ACC112 (cell line): ENCODE measurements at regions not wholly inside any gene's neighbourhood (a gene's known extent, or its start where the extent isn't known, plus 50 kb on each side); places are given as distances from the start of the nearest gene placed in this dataset.

Source experiments
- H2AFZ ChIP-seq: fragments of 200-600 bp; sonication (generic); one replicate; pipeline ENCODE4 v1.6.0; 2017; ENCODE audit warnings: antibody characterized with exemption, low read length; ENCODE audit not compliant: unreplicated experiment
- H3K27ac ChIP-seq: fragments of 200-600 bp; sonication (generic); 2 replicates; pipeline ENCODE4 v1.5.1; 2014; ENCODE audit warnings: low read depth, mild to moderate bottlenecking, antibody characterized with exemption, low read length, moderate library complexity
- H3K27me3 ChIP-seq: fragments of 200-600 bp; sonication (generic); 2 replicates; pipeline ENCODE4 v1.6.1; 2014; ENCODE audit warnings: mild to moderate bottlenecking, antibody characterized with exemption, low read length, moderate library complexity, mixed read lengths; ENCODE audit not compliant: insufficient read depth
- H3K36me3 ChIP-seq: fragments of 200-600 bp; sonication (generic); 2 replicates; pipeline ENCODE4 v1.6.1; 2016; ENCODE audit warnings: mild to moderate bottlenecking, antibody characterized with exemption, low read length, moderate library complexity, mixed read lengths; ENCODE audit not compliant: insufficient read depth
- H3K4me1 ChIP-seq: fragments of 200-600 bp; sonication (generic); one replicate; pipeline ENCODE4 v1.6.1; 2016; ENCODE audit warnings: low read length, mixed read lengths; ENCODE audit not compliant: insufficient read depth, unreplicated experiment, control insufficient read depth
- H3K4me3 ChIP-seq: fragments of 200-600 bp; sonication (generic); 2 replicates; pipeline ENCODE4 v1.5.1; 2014; ENCODE audit warnings: mild to moderate bottlenecking, low read depth, low read length
- H3K79me2 ChIP-seq: fragments of 200-600 bp; sonication (generic); one replicate; pipeline ENCODE4 v1.6.0; 2016; ENCODE audit warnings: low read length; ENCODE audit not compliant: control insufficient read depth, unreplicated experiment, insufficient read depth

DNA sequence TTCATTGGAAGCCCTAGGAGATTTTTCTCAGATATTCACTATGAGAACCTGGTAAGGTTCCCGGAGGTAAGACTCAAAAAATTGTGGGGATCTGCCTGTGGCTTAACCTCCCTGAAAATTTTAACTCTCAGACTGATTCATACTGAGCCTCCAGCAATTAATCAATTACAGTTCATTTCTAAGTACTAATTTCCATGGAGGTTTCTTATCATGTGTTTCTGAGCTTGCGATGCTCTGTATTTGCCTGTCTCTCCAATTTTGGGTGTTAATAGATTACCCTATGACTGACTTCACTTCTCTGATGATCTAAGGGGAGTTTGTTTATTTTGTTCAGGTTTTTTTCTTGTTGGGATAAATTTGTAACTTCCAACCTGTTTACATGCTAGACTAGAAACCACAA lies 215.4 kb upstream of the TMEM196 start:
- H3K36me3 ChIP-seq = no peaks in the 10 kb centered on the region
- no peak overlapping the region for H2AFZ ChIP-seq
- H3K27ac ChIP-seq = no peak overlapping the region
- H3K4me3 ChIP-seq = no peak overlapping the region
- no peaks in the 10 kb centered on the region for H3K4me1 ChIP-seq
- H3K27me3 ChIP-seq = no peaks in the 10 kb centered on the region
- H3K79me2 ChIP-seq = no peaks in the 10 kb centered on the region

DNA sequence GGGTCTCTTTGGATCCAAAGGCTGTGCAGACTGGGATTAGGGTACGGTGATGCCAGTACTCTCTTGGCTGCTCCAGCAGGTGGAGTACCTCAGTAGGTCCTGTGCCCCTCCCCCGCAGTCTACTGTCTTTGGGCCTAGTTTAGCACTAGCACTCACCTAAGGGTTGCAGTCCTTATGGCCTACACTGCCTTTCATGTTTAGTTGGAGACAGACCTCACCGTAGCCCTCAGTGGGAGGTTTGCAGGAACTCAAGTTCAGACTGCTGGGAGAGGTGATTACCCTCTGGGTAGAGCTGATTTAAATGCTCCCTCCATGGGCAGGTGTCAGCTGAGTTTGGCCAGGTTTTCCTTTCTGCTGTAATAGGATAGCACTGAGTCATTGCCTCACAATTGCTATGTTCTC lies 210.8 kb upstream of the TMEM196 start:
- Histone ChIP-seq H3K4me3 (no peak overlapping the region), H2AFZ (no peak overlapping the region), H3K4me1 (no peaks in the 10 kb centered on the region), H3K27me3 (no peaks in the 10 kb centered on the region), H3K79me2 (no peaks in the 10 kb centered on the region), H3K27ac (no peak overlapping the region), H3K36me3 (no peaks in the 10 kb centered on the region)

DNA sequence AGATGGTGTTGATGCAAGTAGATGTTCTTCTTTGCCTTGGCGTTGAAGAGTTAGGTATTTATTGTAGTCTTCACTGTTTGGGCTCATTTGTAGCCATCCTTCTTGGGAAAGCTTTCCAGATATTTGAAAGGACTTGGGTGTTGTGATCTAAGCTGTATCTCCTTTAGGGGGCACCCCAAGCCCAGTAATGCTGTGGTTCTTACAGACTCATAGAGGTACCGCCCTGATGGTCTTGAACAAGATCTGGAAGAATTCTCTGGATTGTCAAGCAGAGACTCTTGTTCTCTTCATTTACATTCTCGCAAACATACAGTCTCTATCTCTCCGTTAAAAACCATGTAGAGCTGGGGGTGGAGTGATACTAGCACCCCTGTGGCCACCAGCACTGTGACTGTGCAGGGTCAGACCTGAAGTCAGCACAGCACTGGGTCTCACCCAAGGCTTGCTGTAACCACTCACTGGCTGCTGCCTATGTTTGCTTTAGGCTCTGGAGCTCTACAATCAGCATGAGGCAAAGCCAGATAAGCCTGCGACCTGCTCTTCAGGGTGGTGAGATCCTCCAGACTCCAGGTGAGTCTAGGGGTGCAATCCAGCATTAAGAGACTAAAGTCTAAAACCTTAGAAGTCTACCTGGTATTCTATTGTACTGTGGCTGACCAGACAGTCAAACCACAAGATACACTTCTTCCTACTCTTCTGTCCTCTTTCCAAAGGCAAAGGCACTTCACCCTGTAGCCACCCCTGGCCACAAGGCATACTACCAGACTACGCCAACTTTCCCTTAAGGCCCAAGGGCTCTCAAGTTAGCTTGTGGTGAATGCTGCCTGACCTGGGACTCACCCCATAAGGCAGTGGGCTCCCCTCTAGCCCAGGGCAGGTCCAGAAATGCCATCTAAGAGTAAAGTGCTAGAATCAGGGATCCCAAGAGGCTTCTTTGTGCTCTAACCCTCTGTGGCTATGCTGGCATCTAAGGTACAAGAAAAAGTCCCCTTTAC lies 209.7 kb upstream of the TMEM196 start:
- no peaks in the 10 kb centered on the region for H3K4me1 ChIP-seq
- no peaks in the 10 kb centered on the region for H3K79me2 ChIP-seq
- no peak overlapping the region for H2AFZ ChIP-seq
- no peak overlapping the region for H3K4me3 ChIP-seq
- no peaks in the 10 kb centered on the region for H3K27me3 ChIP-seq
- no peak overlapping the region for H3K27ac ChIP-seq
- no peaks in the 10 kb centered on the region for H3K36me3 ChIP-seq

DNA sequence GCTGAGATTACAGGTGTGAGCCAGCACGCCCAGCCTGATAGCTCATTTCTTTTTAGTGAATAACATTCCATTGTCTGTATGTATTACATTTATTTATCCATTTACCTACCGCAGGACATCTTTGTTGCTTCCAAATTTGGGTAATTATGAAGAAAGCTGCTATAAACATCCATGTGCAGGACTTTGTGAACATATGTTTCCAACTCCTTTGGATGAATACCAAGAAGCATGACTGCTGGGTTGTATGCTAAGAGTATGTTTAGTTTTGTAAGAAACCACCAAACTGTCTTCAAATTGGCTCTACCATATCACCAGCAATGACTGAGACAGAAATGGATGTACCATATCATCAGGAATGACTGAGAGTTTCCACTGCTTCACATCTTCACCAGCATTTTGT lies 200.2 kb upstream of the TMEM196 start:
- Histone ChIP-seq H3K27ac (no peak overlapping the region), H3K27me3 (no peaks in the 10 kb centered on the region), H2AFZ (no peak overlapping the region), H3K36me3 (no peaks in the 10 kb centered on the region), H3K4me1 (peaks cover 18% of the 10 kb centered on the region), H3K4me3 (no peak overlapping the region), H3K79me2 (no peaks in the 10 kb centered on the region)

DNA sequence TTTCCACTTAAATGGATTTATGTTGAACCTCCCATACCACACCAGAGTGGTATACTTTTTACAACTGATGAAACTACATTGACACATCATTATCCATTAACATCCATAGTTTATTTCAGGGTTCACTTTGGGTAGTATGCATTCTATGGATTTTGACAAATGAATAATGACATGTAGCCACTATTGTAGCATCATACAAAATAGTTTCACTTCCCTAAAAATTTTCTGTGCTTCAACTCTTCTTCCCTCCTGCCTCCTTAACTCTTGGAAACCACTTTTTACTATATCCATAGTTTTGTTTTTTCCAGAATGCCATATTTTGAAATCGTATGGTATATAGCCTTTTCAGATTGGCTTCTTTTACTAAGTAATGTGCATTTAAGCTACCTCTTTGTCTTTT lies 199.5 kb upstream of the TMEM196 start:
- H3K36me3 ChIP-seq = no peaks in the 10 kb centered on the region
- no peak overlapping the region for H3K27ac ChIP-seq
- no peaks in the 10 kb centered on the region for H3K79me2 ChIP-seq
- H3K4me3 ChIP-seq = no peak overlapping the region
- H2AFZ ChIP-seq = no peak overlapping the region
- H3K4me1 ChIP-seq = peaks cover 18% of the 10 kb centered on the region
- H3K27me3 ChIP-seq = no peaks in the 10 kb centered on the region

DNA sequence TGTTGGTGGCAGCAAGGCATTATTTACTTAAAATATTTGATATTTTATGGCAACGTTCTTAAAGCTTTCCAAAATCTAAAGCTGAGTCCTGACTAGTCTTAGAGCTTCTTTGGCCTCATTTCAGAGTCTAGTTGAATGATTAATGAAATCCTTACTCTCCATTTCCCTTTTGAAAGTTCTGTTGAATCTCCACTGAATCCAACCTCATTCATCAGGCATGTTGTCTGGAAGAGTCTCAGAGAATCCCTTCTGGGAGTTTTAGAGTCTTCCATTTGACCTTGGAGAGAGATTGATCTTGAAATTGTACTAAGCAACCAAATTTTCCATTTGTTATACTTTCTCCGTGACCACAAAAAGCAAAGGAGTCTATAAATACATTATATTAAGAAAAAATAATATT lies 198.5 kb upstream of the TMEM196 start:
- no peak overlapping the region for H3K27ac ChIP-seq
- H3K4me1 ChIP-seq = peaks cover 18% of the 10 kb centered on the region
- H3K4me3 ChIP-seq = no peak overlapping the region
- no peaks in the 10 kb centered on the region for H3K27me3 ChIP-seq
- no peaks in the 10 kb centered on the region for H3K79me2 ChIP-seq
- H3K36me3 ChIP-seq = no peaks in the 10 kb centered on the region
- H2AFZ ChIP-seq = no peak overlapping the region

DNA sequence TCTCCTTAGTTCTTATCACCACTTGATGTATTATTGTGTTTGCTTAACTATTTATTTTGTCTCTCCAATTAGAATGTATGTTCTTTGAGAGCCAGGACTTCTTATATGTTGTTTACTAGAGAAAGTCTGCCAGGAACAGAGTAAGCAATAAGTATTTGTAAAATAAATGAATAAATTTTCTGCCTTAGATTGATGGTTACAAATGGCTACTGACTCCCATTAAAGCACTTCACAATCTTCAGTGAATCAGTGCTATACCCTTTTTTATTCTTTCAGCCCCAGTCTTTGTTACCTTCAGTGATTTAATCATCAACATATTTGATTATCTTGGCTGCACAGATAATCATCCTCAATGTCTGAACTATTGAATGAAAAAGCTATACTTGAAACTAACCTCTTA lies 197.1 kb upstream of the TMEM196 start:
- Histone ChIP-seq H2AFZ (peak overlapping the region; percentile 37), H3K27ac (peak overlapping the region; percentile 55), H3K4me1 (peaks cover 18% of the 10 kb centered on the region), H3K4me3 (peak overlapping the region; percentile 30; the same call in 1 of the 2 replicates), H3K27me3 (no peaks in the 10 kb centered on the region), H3K79me2 (no peaks in the 10 kb centered on the region), H3K36me3 (no peaks in the 10 kb centered on the region)

DNA sequence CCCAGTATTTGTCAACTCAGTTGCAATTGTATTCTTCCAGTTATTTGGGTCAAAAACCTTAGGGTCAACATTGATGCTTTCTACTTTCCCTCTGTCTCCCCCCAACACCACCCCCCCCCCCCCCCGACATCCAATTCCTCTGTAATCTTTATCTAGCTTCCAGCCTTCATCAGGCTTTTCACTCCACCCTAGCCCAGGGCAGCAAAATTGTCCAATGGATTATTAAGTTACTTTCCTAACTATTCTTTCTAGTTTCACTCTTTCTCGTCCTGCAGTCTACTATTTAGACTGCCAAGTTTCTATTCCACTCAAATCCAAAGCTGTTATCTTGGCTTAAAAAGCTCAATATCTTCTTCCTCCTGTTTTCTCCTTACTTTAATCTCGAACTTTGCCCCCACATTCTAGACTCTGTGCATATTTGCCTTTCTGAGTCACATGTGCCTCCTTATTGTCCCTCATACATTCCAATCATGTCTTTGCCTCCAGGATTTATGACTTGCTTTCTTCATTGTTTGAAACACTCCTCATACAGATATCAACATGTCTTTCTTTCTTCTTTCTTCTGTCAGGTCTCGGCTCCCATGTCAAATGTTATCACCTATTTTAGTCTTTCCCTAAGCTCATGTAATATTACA lies 196.6 kb upstream of the TMEM196 start:
- H3K4me3 ChIP-seq = peak overlapping the region; percentile 30; the same call in 1 of the 2 replicates
- H3K27ac ChIP-seq = peak overlapping the region; percentile 55

DNA sequence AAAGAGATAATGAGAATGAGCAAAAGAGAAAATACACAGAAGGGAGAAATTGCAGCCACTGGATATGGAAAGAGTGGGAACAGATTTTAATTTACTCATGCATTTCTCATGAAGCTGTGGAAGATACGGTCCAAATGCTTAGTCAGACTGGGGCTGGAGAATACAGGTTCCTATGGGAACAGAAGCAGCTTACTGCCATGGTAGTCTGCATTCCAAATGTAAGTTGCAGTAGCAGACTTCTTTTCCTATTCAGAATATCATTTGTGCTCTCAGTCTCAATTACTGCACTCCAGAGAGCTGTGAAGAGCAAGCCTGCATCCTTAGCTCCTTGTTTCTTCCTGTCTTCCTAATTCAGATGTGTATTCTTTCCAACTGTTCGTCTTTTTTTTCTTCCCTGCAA lies 190.8 kb upstream of the TMEM196 start:
- no peaks in the 10 kb centered on the region for H3K79me2 ChIP-seq
- peak overlapping the region; percentile 64 for H3K27ac ChIP-seq
- peaks cover 18% of the 10 kb centered on the region for H3K4me1 ChIP-seq
- H3K4me3 ChIP-seq = no peak overlapping the region
- H3K27me3 ChIP-seq = no peaks in the 10 kb centered on the region
- H3K36me3 ChIP-seq = no peaks in the 10 kb centered on the region
- H2AFZ ChIP-seq = no peak overlapping the region

More for the DNA sequence above, 196.6 kb upstream of the TMEM196 start:
- H3K36me3 ChIP-seq = no peaks in the 10 kb centered on the region
- H3K79me2 ChIP-seq = no peaks in the 10 kb centered on the region
- H3K4me1 ChIP-seq = peaks cover 18% of the 10 kb centered on the region
- no peaks in the 10 kb centered on the region for H3K27me3 ChIP-seq
- peak overlapping the region; percentile 37 for H2AFZ ChIP-seq

DNA sequence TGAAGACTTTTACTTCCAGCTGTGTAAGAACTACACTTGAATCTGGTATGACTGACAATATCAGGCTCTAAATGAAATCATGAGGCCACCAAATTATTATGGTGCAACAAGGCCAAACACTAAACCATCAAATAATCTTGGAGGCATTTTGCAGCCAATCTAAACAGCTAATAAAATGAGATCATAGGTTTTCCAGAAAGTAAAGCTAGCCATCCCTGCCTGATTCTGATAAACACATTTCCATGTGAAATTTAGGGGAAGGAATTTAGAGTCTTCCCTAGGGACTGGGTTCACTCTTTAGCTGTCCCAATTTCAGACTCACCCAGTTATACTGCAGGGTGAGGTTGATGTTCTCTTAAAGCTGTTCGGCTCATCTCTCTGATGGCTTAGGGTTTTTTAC lies 190.3 kb upstream of the TMEM196 start:
- H3K79me2 ChIP-seq = no peaks in the 10 kb centered on the region
- H3K4me3 ChIP-seq = no peak overlapping the region
- no peaks in the 10 kb centered on the region for H3K27me3 ChIP-seq
- no peak overlapping the region for H2AFZ ChIP-seq
- peak overlapping the region; percentile 64 for H3K27ac ChIP-seq
- no peaks in the 10 kb centered on the region for H3K36me3 ChIP-seq
- peaks cover 21% of the 10 kb centered on the region for H3K4me1 ChIP-seq
